Colon (tissue), 2 donors: ENCODE measurements at regions not wholly inside any gene's neighbourhood (a gene's known extent, or its start where the extent isn't known, plus 50 kb on each side); places are given as distances from the start of the nearest gene placed in this dataset.

Experiments
- FAIRE-seq: peaks from 2 replicates; lab custom pipeline; 2012; peaks lifted over from hg19 to GRCh38; lab: Jason Lieb, UNC
- donor health status: control.
- donor health status: control.

DNA sequence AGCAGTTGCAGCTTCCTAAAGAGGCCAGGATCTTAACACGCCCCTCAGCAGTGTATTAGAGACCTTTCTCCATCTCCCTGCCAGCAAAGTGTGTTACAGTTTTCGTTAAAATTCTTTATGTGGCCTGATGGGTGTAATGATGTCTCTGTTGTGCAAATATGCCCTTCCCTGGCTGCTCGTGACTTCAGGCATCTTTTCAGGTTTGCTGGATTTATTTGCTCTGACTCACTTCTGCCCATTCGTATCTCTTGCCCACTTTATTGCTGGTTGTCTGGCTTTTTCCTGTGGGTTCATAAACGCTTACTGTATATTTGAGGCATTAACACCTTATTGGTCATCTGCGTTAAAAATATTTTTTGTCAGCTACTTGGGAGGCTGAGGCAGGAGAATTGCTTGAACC is 134.5 kb downstream of the ASB1 start:
- FAIRE-seq, result no peak

DNA sequence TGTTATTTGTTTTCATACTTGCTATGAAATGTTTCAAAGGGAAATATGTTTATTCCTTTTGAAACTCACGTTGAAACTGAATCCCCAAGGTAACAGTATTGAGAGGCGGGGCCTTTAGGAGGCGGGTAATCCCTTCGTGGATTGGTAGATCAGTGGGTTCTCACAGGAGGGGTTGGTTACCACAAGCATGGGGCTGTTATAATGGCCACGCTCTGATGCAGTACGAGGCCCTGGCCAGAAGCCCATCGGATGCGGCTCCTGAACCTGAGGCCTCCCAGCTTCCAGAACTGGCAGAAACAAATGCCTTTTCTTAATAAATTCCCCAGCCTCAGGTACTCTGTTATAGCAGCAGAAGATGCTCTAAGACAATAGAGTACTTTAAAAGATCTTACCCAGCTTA is 135.7 kb downstream of the ASB1 start:
- FAIRE-seq, result no peak

DNA sequence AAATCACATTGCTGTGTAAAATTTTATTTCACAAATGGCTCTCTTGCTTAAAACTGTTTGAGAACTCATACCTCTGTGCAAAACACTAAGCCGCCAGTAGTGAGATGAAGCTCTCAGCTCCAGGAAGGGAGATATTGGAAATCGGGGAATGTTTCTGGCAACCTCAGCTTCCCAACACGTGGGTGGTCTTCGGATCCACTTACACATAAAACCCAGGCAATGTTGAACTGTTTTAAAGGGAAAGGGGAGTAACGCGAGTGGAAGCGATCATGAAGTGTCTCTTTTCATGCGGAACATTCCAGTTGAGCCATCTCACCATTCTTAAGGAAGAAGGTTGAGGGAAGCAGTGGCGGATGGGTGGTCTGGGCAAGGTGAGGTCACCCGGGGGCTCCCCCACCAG is 136.8 kb downstream of the ASB1 start:
- FAIRE-seq, result no peak

DNA sequence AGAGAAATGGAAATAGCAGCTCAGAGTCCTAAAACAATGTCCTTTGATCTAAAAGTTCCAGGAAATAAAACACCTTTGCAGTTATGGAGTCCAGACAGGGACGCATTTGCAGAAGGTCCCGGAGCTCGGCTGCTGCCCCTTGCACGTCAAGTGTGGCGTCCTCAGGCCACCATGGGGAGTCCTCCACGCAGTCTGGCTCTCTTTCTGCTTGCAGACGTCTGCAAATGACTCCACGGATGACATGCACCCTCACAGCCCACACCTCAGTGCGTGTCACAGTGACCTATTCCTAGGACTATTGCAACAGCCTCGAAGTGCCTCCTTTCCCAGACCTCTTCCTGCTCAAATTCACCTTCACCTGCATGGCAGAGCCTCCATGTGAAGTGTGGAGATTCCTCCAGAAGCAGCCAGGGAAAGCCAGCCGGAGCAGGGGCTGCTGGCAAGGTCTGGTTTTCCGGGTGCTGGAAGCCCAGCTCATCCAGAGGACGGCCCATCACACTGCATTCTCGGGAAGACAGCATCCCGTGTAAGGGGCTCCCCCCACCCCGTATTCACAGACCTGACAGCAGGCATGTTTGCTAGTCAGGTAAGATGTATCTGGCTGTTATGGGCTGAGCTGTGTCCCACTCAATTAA is 137.7 kb downstream of the ASB1 start:
- no peak for FAIRE-seq

DNA sequence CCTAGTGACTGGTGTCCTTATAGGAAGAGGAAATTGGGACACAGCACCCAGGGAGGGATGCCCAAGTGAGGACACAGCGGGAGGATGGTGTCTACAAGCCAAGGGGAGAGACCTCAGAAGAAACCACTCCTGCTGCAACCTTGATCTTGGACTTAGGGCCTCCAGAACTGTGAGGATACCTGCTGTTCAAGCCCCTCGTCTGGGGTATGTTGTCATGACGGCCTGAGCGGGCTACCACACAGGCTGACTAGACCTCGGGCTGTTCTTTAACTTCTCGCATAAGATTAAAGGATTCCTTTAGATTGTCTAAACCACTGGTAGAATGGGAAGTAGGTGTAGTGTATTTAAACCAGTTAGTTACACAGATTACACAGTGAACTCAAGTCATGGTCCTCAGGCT is 138.3 kb downstream of the ASB1 start:
- FAIRE-seq, result no peak

DNA sequence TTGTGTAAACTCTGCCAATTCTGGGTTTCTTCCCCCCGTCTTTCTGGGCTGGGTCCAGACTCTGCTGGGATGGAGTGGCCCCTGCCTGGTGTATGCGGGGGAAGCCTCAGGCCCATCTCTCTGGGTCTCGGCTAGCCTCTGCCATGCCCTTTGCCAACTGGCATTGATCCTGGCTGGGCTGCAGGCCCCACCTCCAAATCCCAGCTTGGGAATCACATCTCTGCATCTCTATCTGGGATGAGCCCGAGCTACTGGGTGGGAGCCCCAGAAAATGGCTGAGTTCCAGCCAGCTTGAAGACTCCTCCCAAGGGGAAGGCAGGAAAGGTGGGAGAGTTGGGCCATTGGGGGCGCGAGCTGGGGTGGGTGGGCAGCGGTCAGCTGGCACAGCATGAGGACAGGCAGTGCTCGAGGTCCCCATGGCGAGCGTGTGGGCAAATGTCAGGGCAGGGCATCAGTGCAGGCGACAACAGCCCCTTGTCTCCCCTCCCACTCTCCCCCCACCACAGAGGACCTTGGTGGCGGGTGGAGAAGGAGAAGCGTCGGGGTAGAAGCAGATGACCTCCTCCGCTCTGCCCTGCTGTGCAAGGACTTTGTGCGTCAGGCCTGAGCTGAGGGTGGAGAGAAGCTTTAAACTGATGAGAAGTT is 139.4 kb downstream of the ASB1 start:
- no peak for FAIRE-seq

DNA sequence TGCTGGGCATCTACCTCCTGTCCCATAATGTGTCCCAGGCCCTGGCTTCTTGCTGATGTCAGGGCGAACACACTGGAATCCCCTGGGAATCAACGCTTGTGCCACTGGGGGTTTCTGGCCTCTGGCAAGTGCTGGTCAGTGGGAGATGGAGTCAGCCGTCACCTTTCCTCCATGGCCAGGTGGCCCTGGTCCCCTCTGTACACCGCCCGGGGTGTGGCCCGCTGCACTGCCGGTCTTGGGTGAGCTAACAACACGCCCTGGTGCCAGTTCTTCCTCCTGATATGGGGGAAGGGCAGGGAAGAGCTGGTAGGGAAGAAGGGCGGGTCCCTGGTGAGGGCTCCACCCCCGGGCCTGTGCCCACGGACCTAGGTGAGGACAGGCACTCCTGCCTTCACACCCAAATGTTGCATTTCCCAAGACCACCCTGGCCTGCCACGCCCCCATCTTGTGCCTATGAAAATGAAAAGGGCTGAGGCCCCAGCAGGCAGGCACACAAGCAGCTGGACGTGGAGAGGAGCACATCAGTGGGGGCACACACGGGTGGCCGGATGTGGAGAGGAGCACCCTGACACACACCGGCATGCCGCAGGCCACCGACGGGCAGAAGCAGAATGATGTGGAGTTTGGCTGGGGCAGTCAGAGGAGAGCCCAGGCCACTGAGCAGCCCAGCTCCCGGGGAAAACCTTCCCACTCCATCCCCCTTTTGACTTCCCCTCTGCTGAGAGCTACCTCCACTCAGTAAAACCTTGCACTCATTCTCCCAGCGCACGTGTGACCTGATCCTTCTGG is 140.5 kb downstream of the ASB1 start:
- FAIRE-seq, result no peak

DNA sequence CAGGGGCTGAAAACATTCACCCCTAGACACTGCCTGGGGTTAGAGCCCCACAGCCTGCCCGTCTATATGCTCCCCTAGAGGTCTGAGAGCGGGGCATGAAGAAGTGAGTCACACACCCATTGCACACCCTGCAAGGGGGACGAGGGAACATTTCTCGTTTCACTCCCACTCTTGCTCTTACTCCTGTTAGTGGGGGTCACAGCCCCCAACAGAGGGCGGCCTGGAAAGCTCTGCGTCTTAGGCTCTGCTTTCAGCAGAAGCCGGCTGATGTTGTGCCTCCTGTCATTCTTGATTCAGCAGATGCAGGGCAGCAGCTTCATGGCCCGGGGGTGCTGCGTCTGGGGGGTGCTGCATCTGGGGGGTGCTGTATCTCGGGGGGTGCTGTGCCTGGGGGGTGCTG is 141.3 kb downstream of the ASB1 start:
- FAIRE-seq, result no peak

DNA sequence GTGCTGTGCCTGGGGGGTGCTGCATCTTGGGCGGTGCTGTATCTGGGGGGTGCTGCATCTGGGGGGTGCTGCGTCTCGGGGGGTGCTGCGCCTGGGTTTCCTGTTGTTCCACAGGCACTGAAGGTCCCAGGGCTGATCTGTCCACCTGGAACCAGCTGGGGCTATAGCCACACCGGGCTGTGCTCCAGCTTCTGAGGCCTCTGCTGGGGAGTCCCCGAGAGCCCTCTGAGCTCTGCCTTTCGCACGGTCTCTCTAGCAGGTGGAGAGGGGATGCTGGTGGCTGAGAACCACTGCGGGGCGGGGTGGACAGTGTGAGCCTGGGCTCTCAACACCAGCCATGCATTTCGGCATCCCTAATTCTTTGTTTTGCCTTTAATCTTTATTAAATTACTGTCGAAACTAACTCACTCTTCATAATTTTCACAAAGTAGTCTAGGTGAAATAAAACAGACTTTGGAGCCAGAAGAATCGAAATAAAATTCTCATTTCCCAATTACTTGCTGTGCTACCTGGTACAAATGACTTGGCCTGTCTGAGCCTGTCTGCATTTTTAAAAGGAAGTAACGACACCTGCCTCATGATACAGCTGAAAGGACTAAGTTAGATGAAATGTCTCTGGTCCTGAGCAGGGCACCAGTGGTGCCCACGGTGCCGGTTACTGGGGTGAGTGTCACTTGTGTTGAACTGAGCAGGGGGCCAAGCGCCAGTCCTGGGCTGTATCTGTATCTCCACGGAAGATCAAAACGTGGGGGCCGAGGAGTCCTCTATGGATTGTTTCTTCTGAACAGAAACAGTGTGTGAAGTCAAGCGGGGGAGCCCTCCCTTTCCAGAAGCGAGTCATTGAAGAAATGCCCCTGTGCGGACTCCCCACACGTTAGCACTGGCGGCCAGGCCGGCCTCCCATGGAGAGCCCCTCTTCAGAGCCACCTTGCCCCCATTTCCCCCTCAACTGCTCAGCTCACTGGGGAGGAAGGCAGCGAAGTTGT is 142.0 kb downstream of the ASB1 start:
- no peak for FAIRE-seq

DNA sequence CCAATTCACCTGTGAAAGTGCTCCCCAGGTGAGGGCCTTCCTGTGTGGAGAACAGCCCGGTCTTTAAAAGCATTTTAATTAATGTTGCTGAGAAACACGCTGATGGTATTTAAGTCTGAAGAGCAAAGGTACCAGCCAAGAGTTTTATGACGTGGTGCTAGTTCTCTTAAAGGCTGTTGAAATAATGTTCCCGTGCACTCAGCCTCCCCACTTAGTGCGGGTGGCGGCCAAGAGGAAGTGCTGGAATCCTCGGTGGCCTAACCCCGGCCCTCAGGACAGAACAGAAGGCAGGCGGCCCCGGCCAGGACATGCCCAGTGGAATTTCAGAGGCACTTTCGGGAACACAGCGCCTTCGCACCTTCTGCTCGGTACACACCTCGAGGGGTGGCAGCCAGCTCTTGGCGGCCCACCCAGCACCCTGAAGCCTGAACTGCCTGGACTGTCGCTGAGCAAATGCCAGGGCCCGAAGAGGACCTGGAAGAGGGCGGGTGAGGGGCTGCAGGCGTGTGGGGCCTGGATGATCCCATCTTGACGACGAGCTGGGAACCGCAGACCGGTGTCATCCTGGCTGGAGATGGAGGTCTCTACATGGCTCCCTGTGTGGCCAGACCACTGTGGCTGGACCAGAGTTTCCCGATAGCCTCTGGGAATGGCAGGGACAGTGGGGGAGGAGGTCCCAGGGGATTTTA is 142.9 kb downstream of the ASB1 start:
- no peak for FAIRE-seq

DNA sequence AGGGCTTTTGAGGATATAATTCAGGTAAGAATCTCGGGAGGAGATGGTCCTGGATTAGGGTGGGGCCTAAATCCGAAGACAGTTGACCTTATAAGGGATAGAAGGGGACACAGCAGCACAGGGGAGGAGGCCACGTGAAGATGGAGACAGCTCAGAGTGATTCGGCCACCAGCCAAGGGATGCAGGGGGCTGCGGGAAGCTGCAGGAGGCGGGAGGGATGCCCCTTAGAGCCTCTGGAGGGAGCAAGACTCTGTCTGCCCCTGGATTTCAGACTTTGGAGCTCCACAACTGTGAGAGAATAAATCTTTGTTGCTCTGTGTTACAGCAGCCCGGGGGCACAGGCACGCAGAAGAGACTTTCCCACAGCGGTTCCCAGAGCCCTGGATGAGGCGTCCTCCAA is 143.7 kb downstream of the ASB1 start:
- FAIRE-seq, result no peak

DNA sequence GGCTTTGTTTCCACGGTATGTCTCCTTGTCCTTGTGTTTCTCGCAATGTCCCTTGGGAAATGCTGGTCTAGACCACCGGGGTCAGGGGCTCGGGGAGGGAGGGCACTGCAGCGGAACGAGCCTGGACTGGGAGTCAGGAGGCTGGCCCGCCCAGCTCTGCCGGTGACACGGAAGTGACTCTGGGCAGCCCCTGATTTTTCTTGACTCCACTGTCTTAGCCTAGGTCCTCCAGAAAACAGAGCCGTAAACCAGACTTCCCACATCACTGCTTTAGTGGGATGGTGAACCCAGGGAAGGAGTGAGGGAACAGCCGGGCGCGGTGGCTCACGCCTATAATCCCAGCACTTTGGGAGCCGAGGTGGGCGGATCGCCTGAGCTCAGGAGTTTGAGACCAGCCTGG is 144.2 kb downstream of the ASB1 start:
- FAIRE-seq, result no peak

DNA sequence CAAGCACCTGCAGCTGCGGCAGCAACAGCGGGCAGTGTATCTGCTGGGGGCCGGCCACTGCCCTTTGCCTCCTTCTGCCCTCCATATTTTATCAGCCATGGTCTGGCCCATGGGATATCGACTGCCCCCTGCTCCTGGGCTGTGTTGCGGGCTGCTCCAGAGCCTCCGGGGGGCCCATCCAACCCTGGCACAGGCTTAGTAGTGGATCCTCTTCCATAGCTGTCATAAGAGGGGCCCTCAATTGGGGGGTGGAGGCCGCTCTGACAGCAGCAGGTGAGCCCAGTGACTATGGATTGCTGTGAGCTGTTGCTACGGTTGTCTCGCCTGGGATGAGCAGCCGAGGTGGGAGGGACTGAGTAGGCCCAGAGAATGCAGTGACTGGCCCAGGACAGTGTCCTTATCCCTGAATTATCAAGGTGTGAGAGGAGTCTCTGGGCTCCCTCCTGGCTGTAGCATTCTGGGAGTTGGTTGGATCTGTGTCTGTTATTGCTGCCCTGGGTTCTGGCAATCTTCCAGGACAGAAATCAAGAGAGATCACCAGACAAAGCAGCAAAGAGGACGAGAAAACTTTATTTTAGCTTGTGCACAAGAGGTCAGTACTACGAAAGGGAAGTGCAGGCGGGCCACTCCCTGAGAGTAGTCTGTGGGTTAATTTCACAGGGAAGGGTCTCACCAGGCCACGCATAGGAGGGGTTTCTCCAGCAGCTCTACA is 145.1 kb downstream of the ASB1 start:
- FAIRE-seq, result no peak

DNA sequence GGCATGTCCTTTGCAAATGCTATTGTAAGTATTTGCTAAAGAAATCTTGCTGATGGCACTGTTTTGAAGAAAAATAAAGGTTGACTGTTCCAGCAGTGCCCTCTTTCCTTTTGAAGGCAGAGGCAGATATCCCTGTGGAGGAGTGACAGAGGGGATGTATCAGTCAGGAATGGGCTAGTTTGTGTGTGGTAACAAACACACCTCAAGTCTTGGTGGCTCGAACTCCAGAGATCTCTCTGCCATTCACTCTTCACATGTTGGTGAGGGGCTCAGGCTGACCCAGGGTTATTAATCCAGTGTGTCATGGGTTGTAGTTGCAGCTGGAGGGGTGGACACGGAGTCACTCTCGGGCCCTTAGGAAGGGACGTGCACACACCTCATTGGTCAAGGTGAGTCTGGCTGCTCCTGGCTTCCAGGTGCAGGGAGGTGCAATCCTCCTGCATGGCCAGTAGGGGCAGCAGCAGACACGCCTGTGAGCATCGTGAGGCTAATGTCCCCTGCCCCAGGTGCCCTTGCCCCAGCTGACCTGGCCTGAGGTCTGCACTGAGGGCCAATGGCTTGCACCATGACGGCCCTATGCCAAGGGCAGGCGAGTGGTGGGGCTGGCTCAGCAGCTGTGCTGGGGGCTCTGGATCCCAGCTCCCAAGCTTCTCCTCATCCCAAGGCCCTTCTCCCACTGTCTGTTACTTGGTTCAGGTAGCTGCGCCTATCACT is 146.5 kb downstream of the ASB1 start:
- no peak for FAIRE-seq

DNA sequence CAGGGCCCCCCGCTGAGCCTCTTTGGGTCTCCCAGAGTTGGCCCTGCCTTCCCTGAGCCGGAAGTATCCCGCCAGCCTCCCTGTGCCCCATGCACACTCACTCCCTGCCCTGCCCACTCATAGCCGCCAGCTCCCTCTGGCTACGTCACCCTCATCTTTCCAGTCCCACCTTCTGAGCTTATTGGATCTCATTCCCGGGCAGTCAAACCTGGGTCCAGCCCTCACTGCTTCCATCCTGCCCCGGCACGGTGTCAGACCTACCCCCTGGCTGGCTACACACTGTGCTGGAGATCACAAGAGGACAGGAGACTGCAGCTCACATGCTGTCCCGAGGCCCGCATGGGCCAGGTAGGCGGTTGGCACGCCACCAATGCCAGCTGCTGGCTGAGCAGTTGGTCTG is 147.2 kb downstream of the ASB1 start:
- no peak for FAIRE-seq

DNA sequence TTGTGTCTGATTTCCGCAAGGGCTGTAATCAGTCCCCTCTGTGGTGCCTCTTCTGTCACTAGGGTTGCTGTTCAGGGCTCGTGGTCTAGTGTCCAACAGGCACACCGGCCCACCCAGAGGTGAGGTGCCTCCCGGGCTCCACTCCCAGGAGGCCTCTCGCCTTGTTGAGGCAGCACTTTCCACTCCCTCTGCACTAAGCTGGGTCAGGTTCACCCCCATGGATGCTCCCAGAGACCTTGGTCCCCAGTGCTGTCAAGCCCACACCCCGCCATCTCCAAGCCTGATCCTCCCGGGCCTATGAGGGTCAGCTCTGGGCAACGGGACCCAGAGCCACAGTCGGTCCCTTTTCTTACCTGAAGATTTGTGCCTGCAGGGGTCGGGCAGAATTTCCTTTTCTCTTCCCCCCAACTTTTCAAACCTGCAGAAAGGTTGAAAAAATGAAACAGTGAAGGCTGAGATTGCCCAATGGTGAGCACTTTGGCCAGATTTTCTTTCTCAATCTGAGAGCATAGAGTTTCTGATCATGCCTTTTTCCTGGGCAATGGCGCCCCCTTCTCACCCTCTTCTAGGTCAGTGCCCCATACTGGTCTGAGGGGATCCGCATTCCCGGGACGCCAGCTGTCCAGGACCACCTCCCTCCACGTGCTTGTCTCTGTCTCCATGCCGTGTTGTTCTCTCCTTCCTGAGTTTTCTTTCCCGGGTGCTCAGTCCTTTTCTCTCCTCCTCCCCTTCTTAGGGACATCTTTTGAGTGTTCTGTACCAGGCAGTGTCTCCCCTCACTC is 148.0 kb downstream of the ASB1 start:
- no peak for FAIRE-seq

DNA sequence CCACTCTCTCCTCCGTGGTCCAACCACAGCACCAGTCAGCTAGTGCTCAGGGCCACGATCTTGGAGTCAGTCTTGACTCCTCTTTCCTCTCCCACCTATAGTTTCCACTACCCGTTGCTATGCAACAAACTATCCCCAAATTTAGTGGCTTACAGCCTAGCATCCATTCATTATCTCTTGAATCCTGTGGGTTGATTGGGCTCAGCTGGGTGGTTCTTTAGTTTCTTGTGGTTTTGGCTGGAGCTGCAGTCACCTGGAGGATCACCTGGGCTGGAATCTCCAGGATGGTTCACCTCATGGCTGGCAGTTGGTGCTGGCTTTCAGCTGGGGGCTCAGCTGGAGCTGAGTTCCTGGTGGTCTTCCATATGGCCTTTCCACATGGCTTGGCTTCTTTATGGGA is 149.9 kb downstream of the ASB1 start:
- FAIRE-seq, result no peak

DNA sequence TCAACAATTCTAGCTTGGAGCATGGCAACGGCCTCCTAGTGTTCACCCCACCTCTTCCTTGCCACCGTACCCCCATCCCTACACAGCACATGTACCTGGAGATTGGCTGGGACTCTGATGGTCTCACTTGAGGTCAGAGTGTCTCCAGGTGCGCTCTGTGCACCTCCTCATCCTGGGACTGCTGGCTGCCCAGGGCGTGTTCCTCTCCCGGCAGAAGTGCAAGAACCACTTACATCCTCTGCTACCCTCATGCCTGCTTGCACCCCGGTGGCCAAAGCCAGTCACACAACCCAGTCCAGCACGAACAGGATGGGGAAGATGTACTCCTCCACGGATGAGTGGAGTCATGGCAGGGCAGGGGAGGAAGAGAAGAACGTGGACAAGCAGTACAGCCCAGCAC is 151.5 kb downstream of the ASB1 start:
- FAIRE-seq, result no peak

DNA sequence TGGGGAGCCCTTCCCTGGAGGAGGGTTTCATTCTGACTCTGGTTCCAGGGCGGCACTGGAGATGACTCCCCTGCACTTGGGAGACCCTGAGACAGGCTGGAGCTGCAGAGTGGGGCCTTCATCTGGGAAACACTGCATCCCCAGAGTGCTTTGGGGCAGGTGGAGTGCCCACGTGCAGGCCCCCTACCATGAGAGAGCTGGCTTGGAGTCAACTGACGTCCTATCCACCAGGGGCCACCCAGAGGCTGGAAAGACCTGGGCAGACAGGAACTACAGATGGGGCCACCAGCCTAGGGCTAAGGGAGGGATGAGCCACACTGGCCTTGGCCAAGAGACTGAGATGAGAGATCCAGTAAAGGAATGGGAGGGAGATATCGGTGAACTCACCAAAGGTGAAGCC is 153.8 kb downstream of the ASB1 start:
- FAIRE-seq, result no peak

DNA sequence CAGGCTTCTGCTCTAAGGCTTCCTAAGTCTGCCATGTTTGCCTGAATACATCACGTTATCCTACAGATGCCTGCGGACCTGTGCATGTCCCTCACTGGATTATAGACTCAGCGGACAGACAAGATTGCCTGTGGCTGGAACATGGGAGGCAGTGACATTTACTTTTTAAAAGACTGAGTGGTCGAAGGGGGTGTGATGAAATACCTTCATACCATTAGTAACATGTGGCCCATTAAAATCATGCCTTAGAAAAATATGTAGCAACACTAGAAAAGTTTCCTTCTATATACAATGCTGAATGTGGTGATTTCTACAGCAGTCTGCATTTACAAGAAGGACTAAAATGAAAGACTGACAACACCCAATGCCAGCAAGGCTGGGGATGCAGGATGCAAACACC is 154.4 kb downstream of the ASB1 start:
- FAIRE-seq, result no peak
